ENCODE measurements at regions not wholly inside any gene's neighbourhood (a gene's known extent, or its start where the extent isn't known, plus 50 kb on each side); places are given as distances from the start of the nearest gene placed in this dataset.

DNA sequence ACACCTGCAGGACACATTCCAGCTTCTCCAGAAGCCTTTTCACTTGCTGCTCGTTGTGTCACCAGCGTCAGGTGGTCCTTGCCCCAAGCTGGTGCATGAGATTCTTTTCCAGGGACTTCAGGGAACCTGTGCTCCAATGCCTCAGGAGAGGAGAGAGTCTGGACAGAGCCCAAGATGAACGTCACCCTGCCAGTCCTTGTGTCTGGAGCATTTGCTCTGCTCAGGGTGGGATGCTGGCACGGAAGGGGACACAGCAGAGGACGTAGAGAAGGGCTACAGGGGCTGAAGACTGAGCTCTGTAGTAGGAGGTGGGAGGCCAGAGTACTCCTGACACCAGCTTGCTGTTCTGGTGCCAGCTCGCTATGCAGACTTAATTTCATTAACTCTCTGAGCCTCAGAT is 262.1 kb downstream of the XXYLT1 start:
- peaks cover 7% of the 10 kb centered on the region for H3K4me1 Mint-ChIP-seq (ENCODE audit: unreplicated experiment)
- no peak for DNase-seq (ENCODE audit: extremely low spot score, unreplicated experiment)
- no peak overlapping the region for H3K27ac Mint-ChIP-seq
- no peak overlapping the region for H3K4me3 Mint-ChIP-seq
- peaks cover 12% of the 10 kb centered on the region for H3K27me3 Mint-ChIP-seq
- TF ChIP-seq, protein P1, sequence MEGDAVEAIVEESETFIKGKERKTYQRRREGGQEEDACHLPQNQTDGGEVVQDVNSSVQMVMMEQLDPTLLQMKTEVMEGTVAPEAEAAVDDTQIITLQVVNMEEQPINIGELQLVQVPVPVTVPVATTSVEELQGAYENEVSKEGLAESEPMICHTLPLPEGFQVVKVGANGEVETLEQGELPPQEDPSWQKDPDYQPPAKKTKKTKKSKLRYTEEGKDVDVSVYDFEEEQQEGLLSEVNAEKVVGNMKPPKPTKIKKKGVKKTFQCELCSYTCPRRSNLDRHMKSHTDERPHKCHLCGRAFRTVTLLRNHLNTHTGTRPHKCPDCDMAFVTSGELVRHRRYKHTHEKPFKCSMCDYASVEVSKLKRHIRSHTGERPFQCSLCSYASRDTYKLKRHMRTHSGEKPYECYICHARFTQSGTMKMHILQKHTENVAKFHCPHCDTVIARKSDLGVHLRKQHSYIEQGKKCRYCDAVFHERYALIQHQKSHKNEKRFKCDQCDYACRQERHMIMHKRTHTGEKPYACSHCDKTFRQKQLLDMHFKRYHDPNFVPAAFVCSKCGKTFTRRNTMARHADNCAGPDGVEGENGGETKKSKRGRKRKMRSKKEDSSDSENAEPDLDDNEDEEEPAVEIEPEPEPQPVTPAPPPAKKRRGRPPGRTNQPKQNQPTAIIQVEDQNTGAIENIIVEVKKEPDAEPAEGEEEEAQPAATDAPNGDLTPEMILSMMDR (conservative IDR thresholded peaks at IDR 0.05) = no peak
- peaks cover 6% of the 10 kb centered on the region for H3K9me3 Mint-ChIP-seq
- H3K36me3 Mint-ChIP-seq = no peaks in the 10 kb centered on the region

DNA sequence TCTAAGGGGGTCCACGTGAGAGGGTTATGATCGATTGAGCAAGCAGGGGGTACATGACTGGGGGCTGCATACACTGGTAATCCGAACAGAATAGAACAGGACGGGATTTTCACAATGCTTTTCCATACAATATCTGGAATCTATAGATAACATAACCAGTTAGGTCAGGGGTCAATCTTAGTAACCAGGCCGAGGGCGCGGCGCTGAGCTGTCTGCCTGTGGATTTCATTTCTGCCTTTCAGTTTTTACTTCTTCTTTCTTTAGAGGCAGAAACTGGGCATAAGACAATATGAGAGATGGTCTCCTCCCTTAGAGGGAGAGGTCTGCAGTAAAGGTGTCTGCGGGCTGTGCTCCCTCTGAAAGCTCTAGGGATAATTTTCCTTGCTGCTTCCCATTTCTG is 261.3 kb downstream of the XXYLT1 start:
- peaks cover 7% of the 10 kb centered on the region for H3K9me3 Mint-ChIP-seq
- H3K36me3 Mint-ChIP-seq = no peaks in the 10 kb centered on the region
- no peak for DNase-seq (ENCODE audit: extremely low spot score, unreplicated experiment)
- no peak overlapping the region for H3K4me3 Mint-ChIP-seq
- TF ChIP-seq, protein P1 (conservative IDR thresholded peaks at IDR 0.05) = no peak
- peaks cover 10% of the 10 kb centered on the region for H3K27me3 Mint-ChIP-seq
- H3K4me1 Mint-ChIP-seq (ENCODE audit: unreplicated experiment) = peaks cover 6% of the 10 kb centered on the region
- no peak overlapping the region for H3K27ac Mint-ChIP-seq

DNA sequence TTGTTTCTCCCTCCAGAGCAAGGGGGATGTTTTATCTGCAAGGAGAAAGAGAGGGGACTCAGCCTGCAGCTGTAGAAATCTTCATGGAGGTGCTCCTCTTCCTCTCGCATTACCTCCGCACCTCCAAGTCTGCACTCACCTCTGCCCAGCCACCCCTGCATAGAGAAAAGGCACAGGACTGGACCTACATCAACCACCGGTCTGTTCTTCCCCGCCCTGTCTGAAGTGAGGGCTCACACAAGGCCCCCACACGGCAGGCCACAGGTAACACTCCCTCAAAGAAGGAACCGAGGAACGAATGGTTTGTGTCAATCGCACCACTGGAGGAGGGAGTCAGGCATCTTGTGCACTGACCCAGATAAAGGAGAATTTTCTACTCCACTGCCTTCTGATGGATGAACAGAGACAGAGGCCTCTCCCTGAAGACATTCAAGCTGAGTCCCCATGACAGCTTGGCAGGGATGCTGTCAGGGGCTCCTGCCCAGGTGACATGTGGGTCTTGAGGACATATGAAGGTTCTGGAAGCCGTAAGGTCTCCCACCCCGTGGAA is 260.3 kb downstream of the XXYLT1 start:
- no peaks in the 10 kb centered on the region for H3K36me3 Mint-ChIP-seq
- H3K27me3 Mint-ChIP-seq = peaks cover 13% of the 10 kb centered on the region
- H3K4me3 Mint-ChIP-seq = no peak overlapping the region
- TF ChIP-seq, protein P1 (conservative IDR thresholded peaks at IDR 0.05) = no peak
- no peak overlapping the region for H3K27ac Mint-ChIP-seq
- peaks cover 6% of the 10 kb centered on the region for H3K4me1 Mint-ChIP-seq (ENCODE audit: unreplicated experiment)
- no peak for DNase-seq (ENCODE audit: extremely low spot score, unreplicated experiment)
- H3K9me3 Mint-ChIP-seq = peaks cover 12% of the 10 kb centered on the region

DNA sequence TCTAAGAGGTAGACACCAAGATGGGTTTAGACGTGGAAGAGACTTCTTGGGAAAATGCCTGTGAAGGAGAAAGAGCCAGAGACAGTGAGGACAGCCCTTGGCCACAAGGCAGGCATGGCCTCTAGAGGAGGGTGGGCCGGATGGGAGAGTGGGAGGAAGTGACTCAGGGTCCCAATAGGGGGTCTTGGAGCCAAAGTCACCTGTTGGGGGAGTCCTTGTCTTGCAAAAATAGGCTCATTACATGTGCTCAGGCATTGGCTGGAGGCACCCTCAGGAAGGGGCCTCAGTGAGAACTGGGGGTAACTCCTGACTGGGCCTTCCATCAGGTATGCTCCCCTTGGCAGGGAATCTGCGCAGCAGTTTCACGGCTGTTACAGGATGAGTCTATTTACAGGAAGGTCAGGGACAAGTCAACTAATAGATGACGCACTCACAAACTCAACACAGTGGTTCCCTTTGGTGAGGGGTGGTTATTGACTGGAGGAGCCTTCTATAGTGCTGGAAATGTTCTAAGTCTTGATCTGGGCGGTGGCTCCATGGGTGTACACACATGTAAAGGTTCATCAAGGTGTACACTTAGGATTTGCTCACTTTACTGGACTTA is 259.6 kb downstream of the XXYLT1 start:
- Mint-ChIP-seq H3K27ac (no peak overlapping the region), H3K27me3 (peaks cover 12% of the 10 kb centered on the region), H3K9me3 (peaks cover 16% of the 10 kb centered on the region), H3K4me3 (no peak overlapping the region), H3K4me1 (ENCODE audit: unreplicated experiment) (peaks cover 5% of the 10 kb centered on the region), H3K36me3 (no peaks in the 10 kb centered on the region)
- DNase-seq (ENCODE audit: extremely low spot score, unreplicated experiment) = no peak
- TF ChIP-seq, protein P1 (conservative IDR thresholded peaks at IDR 0.05) = no peak

DNA sequence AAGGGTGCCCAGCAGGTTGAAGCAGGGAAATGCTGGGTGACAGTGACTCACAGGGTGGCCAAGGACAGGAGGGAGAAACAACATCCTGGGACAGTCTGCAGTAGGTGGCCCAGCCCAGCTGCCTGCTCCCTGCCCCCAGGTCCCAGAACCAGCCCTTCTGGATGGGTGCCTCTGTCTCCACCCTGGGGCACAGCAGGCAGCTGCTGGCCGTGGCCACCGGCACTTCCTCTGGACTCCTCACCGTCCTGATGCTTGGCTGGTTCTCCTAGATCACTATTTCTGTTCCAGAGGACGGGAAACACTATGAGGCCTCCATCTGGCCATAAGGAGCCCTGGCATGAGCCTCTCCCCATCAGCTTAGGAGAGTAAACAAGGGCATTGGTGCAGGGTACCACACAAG is 258.9 kb downstream of the XXYLT1 start:
- Mint-ChIP-seq H3K27ac (no peak overlapping the region), H3K4me1 (ENCODE audit: unreplicated experiment) (no peaks in the 10 kb centered on the region), H3K9me3 (peaks cover 16% of the 10 kb centered on the region), H3K36me3 (no peaks in the 10 kb centered on the region), H3K27me3 (peaks cover 10% of the 10 kb centered on the region), H3K4me3 (no peak overlapping the region)
- no peak for DNase-seq (ENCODE audit: extremely low spot score, unreplicated experiment)
- TF ChIP-seq, protein P1 (conservative IDR thresholded peaks at IDR 0.05) = no peak
